Lung (tissue), 11 donors: ENCODE measurements at regions not wholly inside any gene's neighbourhood (a gene's known extent, or its start where the extent isn't known, plus 50 kb on each side); places are given as distances from the start of the nearest gene placed in this dataset.

ENCODE experiments used
- ATAC-seq: fragments of 200-7000 bp; cut with Tn5 transposase; one replicate; pipeline ENCODE4 v1.9.1; 2020; ENCODE audit warnings: moderate number of reproducible peaks; ENCODE audit not compliant: insufficient read depth, low FRiP score
- DNase-seq, 3 donors: peaks; one replicate each; pipeline ENCODE4 v3.0.0-alpha.2; 2013 to 2017
- H3K27ac ChIP-seq, 2 donors: one replicate each; pipeline ENCODE4 v1.5.1; 2013; ENCODE audit warnings: mild to moderate bottlenecking in 2 of 2, moderate library complexity in 2 of 2, control low read depth in 1 of 2, inconsistent platforms in 1 of 2, low read depth in 1 of 2, low read length in 1 of 2
- H3K27me3 ChIP-seq, 3 donors: one replicate each; pipeline ENCODE4 v1.5.1; 2013; ENCODE audit warnings: low read length in 2 of 3; ENCODE audit not compliant: control insufficient read depth in 3 of 3, insufficient read depth in 3 of 3
- H3K36me3 ChIP-seq, 4 donors: one replicate each; pipeline ENCODE4 v1.5.1; 2013; ENCODE audit warnings: low read length in 4 of 4, mild to moderate bottlenecking in 1 of 4, moderate library complexity in 1 of 4; ENCODE audit not compliant: control insufficient read depth in 4 of 4, insufficient read depth in 4 of 4
- H3K4me1 ChIP-seq, 5 donors: one replicate each; pipeline ENCODE4 v1.5.1; 2013; ENCODE audit warnings: low read length in 5 of 5, mild to moderate bottlenecking in 2 of 5, moderate library complexity in 1 of 5; ENCODE audit not compliant: control insufficient read depth in 5 of 5, insufficient read depth in 5 of 5
- H3K4me3 ChIP-seq: one replicate; pipeline ENCODE4 v1.5.1; 2013; ENCODE audit warnings: mild to moderate bottlenecking, control low read depth, moderate library complexity
- H3K9ac ChIP-seq, 2 donors: one replicate each; pipeline ENCODE4 v1.5.1; 2013; ENCODE audit warnings: low read length in 2 of 2, control low read depth in 1 of 2; ENCODE audit not compliant: insufficient read depth in 1 of 2
- H3K9me3 ChIP-seq, 4 donors: one replicate each; pipeline ENCODE4 v1.5.1; 2013; ENCODE audit warnings: low read length in 3 of 4, mild to moderate bottlenecking in 1 of 4, moderate library complexity in 1 of 4; ENCODE audit not compliant: control insufficient read depth in 4 of 4, insufficient read depth in 3 of 4
- WGBS, 2 donors: extraction: QIAGEN DNeasy Blood & Tissue Kit; methylation state at CpG; one replicate each; pipeline ENCODE4 v1.1.7; 2013; 5-methylcytosine and 5-hydroxymethylcytosine counted together
- TF ChIP-seq, protein P1 (sequence below): IDR thresholded peaks from 2 replicates; pipeline ENCODE4 v1.5.1; 2012; ENCODE audit warnings: mild to moderate bottlenecking; ENCODE audit errors: control extremely low read depth, extremely low read depth
- donor health status: control.
- donor health status: control.
- donor health status: Bipolar disorder and iron deficiency.
- donor health status: healthy.
- donor health status: DM: yes; HTN: yes; CAD: no.

DNA sequence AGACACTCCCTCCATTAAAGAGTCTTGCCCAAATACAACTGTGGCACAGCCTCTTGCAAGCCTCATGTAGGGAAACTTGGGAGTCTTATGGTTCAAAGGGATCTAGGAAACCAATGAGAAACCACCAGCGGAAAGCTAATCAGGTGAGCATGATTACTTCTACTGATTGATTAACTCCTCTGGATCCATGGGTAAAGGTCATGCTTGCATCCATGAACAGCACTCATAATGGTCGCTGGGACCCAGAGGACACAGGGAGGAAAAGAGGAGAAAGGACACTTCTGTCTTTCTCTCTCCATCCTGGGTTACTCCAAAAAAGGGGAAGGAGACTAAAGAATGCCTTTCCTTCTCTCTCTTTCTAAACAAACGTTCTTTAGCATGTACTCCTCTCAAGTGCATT lies 1397.2 kb downstream of the LRFN5 start:
- peaks cover 0 to 26% (median 15%) of the 10 kb centered on the region in 4 donors for H3K9me3 ChIP-seq
- 87 to 92% methylated on average over 3 of the region's 3 CpGs for WGBS, 2 donors

GRCh38 chr14:43001731-43002130 lies 1395.1 kb downstream of the LRFN5 start:
- Histone ChIP-seq H3K36me3 (no peaks in the 10 kb centered on the region), H3K27me3 (no peaks in the 10 kb centered on the region), H3K4me3 (no peak overlapping the region), H3K27ac (no peak overlapping the region), H3K4me1 (no peaks in the 10 kb centered on the region), H3K9me3 (peaks cover 0 to 24% (median 14%) of the 10 kb centered on the region in 4 donors), H3K9ac (no peak overlapping the region)
- ATAC-seq (no peak), DNase-seq (no peak)
- TF ChIP-seq, protein P1, sequence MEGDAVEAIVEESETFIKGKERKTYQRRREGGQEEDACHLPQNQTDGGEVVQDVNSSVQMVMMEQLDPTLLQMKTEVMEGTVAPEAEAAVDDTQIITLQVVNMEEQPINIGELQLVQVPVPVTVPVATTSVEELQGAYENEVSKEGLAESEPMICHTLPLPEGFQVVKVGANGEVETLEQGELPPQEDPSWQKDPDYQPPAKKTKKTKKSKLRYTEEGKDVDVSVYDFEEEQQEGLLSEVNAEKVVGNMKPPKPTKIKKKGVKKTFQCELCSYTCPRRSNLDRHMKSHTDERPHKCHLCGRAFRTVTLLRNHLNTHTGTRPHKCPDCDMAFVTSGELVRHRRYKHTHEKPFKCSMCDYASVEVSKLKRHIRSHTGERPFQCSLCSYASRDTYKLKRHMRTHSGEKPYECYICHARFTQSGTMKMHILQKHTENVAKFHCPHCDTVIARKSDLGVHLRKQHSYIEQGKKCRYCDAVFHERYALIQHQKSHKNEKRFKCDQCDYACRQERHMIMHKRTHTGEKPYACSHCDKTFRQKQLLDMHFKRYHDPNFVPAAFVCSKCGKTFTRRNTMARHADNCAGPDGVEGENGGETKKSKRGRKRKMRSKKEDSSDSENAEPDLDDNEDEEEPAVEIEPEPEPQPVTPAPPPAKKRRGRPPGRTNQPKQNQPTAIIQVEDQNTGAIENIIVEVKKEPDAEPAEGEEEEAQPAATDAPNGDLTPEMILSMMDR: no peak
- WGBS, 2 donors: 61 to 81% methylated on average over 3 of the region's 3 CpGs

More for the DNA sequence above, 1397.2 kb downstream of the LRFN5 start:
- TF ChIP-seq, protein P1: no peak
- no peaks in the 10 kb centered on the region for H3K27me3 ChIP-seq
- no peaks in the 10 kb centered on the region for H3K36me3 ChIP-seq
- no peaks in the 10 kb centered on the region for H3K4me1 ChIP-seq
- no peak overlapping the region for H3K27ac ChIP-seq
- no peak overlapping the region for H3K9ac ChIP-seq
- ATAC-seq: no peak
- no peak for DNase-seq
- no peak overlapping the region for H3K4me3 ChIP-seq

DNA sequence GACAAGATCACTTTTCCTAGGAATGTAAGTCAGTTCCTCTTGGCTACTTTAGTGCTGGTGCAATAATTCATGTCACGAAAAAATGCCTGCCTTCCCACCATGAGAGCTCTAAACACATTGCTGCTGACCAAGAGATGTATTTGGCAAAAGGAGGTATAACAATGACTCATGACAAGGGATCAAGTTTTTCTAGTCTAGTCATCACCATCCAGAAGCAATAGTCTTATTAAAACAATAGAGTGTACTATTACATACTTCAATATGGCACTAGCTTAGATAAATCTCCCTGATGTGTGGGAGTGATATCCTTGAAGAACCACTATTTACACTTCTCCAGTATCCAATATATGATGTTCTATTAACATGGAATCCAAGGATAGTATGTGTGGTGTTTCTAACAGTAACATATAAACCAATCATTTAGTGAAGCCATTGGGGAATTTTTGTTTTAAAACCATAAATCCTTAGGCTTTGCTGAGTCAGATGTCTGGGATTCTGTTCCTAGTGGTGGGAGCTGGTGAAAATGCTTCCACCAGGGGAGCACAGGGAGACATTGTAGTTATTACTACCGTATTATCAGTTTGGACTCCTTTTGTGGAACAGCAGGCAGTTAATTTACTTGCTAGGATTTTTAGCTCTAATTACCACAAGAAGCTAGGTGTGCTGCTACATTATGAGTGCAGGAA lies 1387.5 kb downstream of the LRFN5 start:
- ATAC-seq (no peak), DNase-seq (no peak)
- Histone ChIP-seq H3K9ac (no peak overlapping the region), H3K4me1 (no peaks in the 10 kb centered on the region), H3K27me3 (no peaks in the 10 kb centered on the region), H3K9me3 (no peaks in the 10 kb centered on the region), H3K27ac (no peak overlapping the region), H3K36me3 (no peaks in the 10 kb centered on the region), H3K4me3 (no peak overlapping the region)
- TF ChIP-seq, protein P1: no peak
- 76 to 81% methylated on average over 2 of the region's 2 CpGs for WGBS, 2 donors

- no peak for DNase-seq
- no peaks in the 10 kb centered on the region for H3K4me1 ChIP-seq
- 79 to 95% methylated on average over 1 of the region's 1 CpG for WGBS, 2 donors
- H3K9ac ChIP-seq: no peak overlapping the region
- H3K27ac ChIP-seq: no peak overlapping the region
- no peak for ATAC-seq
- H3K9me3 ChIP-seq: peaks cover 0 to 2% (median 0%) of the 10 kb centered on the region in 4 donors
- no peak overlapping the region for H3K4me3 ChIP-seq
- H3K27me3 ChIP-seq: no peaks in the 10 kb centered on the region
- TF ChIP-seq, protein P1: no peak
- H3K36me3 ChIP-seq: no peaks in the 10 kb centered on the region
Measured at GRCh38 chr14:42992930-42993329, 1386.3 kb downstream of the LRFN5 start.
